LNCAP (cell line): ENCODE measurements at regions not wholly inside any gene's neighbourhood (a gene's known extent, or its start where the extent isn't known, plus 50 kb on each side); places are given as distances from the start of the nearest gene placed in this dataset.

Source experiments
- TF ChIP-seq, protein P1 (sequence below): fragments of 450-650 bp; IDR thresholded peaks from 2 replicates; pipeline ENCODE4 v1.5.1; 2017; ENCODE audit warnings: mild to moderate bottlenecking

DNA sequence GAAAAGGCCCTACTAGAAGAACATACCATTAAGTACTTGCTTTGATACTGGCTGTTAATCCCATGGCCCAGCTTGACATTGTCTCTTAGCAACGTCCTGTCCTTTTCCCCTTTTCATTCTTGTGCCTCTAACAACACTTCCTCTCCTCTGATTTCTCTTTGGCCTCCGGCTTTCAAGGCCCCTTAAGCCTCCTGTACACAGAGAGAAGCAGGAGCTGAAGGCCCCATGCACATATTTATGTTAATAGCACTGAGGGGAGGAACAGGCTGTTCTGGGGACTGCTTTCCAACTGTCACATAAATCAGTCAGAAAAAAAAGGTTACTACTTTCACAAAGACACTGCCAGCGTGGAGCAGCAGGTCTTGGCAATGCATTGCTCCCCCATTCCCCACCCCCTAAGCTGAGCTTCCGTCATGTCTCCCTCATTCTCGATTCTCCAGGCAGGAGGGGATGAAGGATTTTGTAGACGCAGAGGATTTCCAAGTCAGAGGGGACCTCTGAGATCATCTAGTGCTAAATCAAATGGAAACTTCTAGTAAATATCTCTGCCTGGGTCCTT, 257.4 kb upstream of the ADAMTS9 start:
- TF ChIP-seq, protein P1, sequence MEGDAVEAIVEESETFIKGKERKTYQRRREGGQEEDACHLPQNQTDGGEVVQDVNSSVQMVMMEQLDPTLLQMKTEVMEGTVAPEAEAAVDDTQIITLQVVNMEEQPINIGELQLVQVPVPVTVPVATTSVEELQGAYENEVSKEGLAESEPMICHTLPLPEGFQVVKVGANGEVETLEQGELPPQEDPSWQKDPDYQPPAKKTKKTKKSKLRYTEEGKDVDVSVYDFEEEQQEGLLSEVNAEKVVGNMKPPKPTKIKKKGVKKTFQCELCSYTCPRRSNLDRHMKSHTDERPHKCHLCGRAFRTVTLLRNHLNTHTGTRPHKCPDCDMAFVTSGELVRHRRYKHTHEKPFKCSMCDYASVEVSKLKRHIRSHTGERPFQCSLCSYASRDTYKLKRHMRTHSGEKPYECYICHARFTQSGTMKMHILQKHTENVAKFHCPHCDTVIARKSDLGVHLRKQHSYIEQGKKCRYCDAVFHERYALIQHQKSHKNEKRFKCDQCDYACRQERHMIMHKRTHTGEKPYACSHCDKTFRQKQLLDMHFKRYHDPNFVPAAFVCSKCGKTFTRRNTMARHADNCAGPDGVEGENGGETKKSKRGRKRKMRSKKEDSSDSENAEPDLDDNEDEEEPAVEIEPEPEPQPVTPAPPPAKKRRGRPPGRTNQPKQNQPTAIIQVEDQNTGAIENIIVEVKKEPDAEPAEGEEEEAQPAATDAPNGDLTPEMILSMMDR = no peak

DNA sequence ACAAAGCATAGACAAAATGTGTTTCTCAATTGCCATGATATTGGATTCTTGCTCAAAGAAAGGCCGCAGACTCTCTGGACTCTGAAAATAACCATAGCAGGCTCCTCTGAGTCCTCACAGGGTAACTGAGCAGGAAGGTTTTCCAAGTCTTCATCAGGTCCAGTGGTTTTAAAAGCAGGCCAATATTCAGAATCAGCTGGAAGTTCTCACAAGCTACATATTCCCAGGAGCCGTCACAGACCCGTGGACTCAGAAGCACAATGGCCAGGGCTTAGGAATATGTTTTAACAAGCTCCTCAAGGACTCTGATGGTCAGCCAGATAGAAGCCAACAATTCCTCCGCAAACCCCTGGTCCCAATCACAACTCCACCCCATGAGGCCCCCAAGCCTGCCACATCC, 256.1 kb upstream of the ADAMTS9 start:
- TF ChIP-seq, protein P1 = no peak

DNA sequence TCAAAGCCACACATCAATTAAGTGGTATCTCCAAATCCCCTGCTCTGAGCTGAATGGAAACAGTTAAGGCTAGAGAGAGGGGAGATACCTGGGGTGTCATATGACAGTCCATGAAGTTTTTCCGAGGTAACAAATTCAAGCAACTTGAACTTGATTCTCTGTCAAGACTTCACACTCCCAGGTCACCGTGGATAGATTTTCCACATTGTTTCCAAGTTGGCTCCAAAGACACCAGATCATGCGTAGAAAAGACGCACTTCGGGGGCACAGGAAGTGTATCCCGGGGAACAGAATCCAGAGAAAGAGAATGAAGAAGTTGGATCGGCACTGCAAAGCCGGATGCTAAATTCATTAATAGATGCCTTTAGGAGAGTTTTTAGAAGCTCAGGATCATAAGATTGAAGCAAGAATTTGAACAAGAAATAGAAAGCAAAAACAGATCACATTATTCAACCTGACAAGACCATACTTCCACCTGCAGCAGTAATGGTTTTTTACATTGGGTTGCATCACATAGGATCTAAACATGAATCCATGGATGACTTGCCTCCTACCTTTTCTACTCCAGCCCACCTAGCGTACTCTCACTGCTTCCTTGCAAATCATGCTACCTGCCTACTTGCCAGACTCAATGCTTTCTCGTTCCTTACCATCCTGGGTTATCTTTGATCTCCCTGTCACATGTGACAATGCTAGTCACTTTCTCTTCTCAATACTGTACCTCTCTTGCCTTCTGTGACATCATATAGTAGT, 253.0 kb upstream of the ADAMTS9 start:
- TF ChIP-seq, protein P1 = no peak

DNA sequence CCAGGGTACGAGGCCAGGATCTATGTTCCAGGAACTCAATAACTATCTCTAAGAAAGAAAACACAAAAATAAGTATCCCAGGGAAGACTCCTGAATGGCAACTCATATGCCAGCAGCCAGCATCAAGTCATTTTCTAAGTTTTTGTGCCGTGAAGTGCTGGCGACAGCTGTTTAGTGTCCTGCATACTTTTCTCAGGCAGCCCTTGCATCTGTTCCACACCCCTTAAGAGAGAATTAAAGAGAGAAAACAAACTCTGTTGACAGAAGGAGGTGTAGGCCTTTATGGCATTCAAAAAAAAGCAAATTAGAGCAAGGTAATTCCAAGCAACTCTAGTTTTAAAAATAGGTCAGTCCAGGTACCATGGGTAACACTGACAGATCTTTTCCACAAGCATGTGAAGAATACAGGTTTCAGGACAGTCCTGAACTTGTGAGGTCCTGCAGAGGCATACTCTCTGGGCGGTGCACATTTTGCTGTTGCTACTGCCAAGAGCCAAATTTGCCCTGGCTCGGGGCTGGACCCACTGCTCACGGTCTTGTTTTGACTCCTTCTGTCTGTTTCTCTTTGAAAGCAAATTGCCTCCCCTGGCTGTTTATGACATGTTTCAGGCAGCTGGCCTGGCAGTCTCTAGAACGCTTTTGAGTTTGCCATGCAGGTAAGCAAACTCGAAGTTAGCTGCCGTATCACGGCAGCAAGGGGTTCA, 252.1 kb upstream of the ADAMTS9 start:
- TF ChIP-seq, protein P1 = no peak

DNA sequence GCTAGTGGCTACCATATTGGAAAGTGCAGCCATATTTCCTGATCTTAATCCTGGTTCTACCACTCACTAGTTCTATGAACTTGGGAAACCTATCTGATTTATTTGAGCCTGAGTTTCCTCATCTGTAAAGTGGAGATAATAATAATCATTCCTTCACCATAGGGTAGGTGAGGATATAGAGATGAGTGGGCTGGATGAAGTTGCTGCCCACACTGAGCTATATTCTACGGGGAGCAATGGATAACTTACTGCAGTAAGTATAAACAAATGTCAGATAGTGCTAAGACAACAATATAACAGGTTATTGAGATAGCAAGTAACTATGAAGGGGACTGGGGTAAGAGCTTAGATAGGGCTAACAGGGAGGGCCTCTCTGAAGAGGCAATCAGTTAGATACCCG, 251.5 kb upstream of the ADAMTS9 start:
- TF ChIP-seq, protein P1 = no peak

DNA sequence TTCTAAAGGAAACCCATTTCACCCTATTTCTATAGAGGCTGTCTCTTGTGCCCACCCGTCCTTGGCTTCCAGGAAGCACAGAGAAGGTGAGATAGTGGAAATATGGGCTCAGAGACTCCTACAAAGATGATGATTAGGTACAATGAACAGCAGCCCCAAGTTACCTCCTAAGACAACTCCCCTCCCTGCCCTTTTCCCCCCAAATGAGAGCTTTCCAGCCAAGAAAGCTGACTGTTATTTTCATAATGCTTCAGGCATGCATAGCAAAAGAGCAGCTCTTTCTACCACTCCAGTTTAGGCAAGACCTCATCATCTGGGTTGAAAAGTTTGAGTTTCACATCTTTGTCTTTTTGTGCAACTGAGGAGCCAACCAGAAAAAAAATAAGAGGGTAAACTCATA, 248.8 kb upstream of the ADAMTS9 start:
- TF ChIP-seq, protein P1 = no peak

DNA sequence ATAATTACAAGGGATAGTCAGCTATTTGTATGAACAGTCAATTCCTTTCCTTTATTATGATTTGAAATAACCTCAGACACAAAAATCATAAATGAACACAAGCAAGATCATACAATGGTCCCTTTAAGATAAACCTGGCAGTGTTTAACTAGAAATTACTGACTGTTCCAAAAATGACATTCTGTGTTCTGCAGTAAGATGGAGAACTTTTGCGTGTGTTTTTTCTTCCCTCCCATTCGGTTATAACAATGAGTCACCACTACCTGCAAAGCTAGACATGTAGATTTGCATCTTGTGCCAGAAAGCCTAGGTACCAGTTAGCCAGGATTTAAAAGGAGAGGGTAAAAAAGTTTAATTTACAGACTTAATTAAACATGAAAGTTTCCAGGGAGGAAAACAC, 248.2 kb upstream of the ADAMTS9 start:
- TF ChIP-seq, protein P1 = no peak
